CD14-positive monocyte (primary cell): ENCODE measurements at regions not wholly inside any gene's neighbourhood (a gene's known extent, or its start where the extent isn't known, plus 50 kb on each side); places are given as distances from the start of the nearest gene placed in this dataset.

Experiments
- DNase-seq, 3 donors: peaks; one replicate each; pipeline ENCODE4 v3.0.0-alpha.2; 2011 to 2022
- H2AFZ ChIP-seq: 2 replicates; pipeline ENCODE4 v1.6.0; 2012; ENCODE audit warnings: mild to moderate bottlenecking, low read depth, low read length, inconsistent platforms; ENCODE audit not compliant: insufficient read depth, poor library complexity, severe bottlenecking
- H3K27ac ChIP-seq, 2 donors: 1 replicate in 1 of 2; 2 replicates in 1 of 2; pipeline ENCODE4 v1.5.1; 2012 to 2013; ENCODE audit warnings: low read length in 2 of 2, control low read depth in 1 of 2, inconsistent platforms in 1 of 2, low read depth in 1 of 2, mild to moderate bottlenecking in 1 of 2
- H3K27me3 ChIP-seq, 2 donors: one replicate each; pipeline versions ENCODE4 v1.6.0 to v1.6.1; 2011 to 2013; ENCODE audit warnings: low read length in 2 of 2; ENCODE audit not compliant: control insufficient read depth in 2 of 2, insufficient read depth in 2 of 2
- H3K36me3 ChIP-seq, 2 donors: replicated peaks in 1 of 2; 1 replicate in 1 of 2; 2 replicates in 1 of 2; pipeline versions ENCODE4 v1.5.1 to v1.6.1; 2012 to 2013; ENCODE audit warnings: low read length in 2 of 2, control low read depth in 1 of 2, inconsistent platforms in 1 of 2, mild to moderate bottlenecking in 1 of 2; ENCODE audit not compliant: insufficient read depth in 2 of 2, control insufficient read depth in 1 of 2
- H3K4me1 ChIP-seq, 2 donors: 1 replicate in 1 of 2; 2 replicates in 1 of 2; pipeline versions ENCODE4 v1.5.1 to v1.6.1; 2012 to 2013; ENCODE audit warnings: low read length in 2 of 2, control low read depth in 1 of 2, inconsistent platforms in 1 of 2, mild to moderate bottlenecking in 1 of 2, moderate library complexity in 1 of 2; ENCODE audit not compliant: insufficient read depth in 2 of 2, control insufficient read depth in 1 of 2
- H3K4me2 ChIP-seq: replicated peaks from 2 replicates; pipeline ENCODE3; 2012; ENCODE audit warnings: low read length, moderate library complexity, mild to moderate bottlenecking; ENCODE audit not compliant: poor library complexity, severe bottlenecking; ENCODE audit errors: extremely low read depth
- H3K4me3 ChIP-seq, 3 experiments: fragments of 200-600 bp in 1 of 3; sonication (generic) in 1 of 3; replicated peaks in 1 of 3; 1 replicate in 2 of 3; 2 replicates in 1 of 3; pipeline ENCODE4 v1.5.1; 2011 to 2013; ENCODE audit warnings: low read length in 3 of 3, mild to moderate bottlenecking in 3 of 3, control low read depth in 2 of 3, low read depth in 2 of 3, inconsistent platforms in 1 of 3, moderate library complexity in 1 of 3
- H3K79me2 ChIP-seq: 2 replicates; pipeline ENCODE4 v1.6.0; 2012; ENCODE audit warnings: mild to moderate bottlenecking, control low read depth, inconsistent platforms, low read length, moderate library complexity; ENCODE audit not compliant: insufficient read depth
- H3K9ac ChIP-seq: 2 replicates; pipeline ENCODE4 v1.6.0; 2017; ENCODE audit warnings: low read length, mild to moderate bottlenecking; ENCODE audit not compliant: insufficient read depth, poor library complexity, severe bottlenecking
- H3K9me3 ChIP-seq, 2 donors: replicated peaks in 1 of 2; 1 replicate in 1 of 2; 2 replicates in 1 of 2; pipeline versions ENCODE4 v1.5.1 to v1.6.1; 2012 to 2013; ENCODE audit warnings: low read length in 2 of 2, control low read depth in 1 of 2; ENCODE audit not compliant: control insufficient read depth in 1 of 2, insufficient read depth in 1 of 2
- H4K20me1 ChIP-seq: 2 replicates; pipeline ENCODE4 v1.6.0; 2012; ENCODE audit warnings: mild to moderate bottlenecking, low read length, control low read depth, moderate library complexity; ENCODE audit not compliant: insufficient read depth
- H3K27ac Mint-ChIP-seq, 7 donors: one replicate each; pipeline ENCODE4 v1.8.0; 2020; ENCODE audit warnings: mild to moderate bottlenecking in 7 of 7, mixed read lengths in 7 of 7, moderate library complexity in 6 of 7, inconsistent platforms in 2 of 7
- H3K27me3 Mint-ChIP-seq, 3 donors: one replicate each; pipeline ENCODE4 v1.8.0; 2021 to 2022; ENCODE audit warnings: low read depth in 3 of 3, mild to moderate bottlenecking in 3 of 3, mixed read lengths in 3 of 3, moderate library complexity in 3 of 3, inconsistent platforms in 1 of 3
- H3K36me3 Mint-ChIP-seq, 2 donors: one replicate each; pipeline ENCODE4 v1.8.0; 2020; ENCODE audit warnings: mixed read lengths in 2 of 2, inconsistent platforms in 1 of 2, mild to moderate bottlenecking in 1 of 2
- H3K4me1 Mint-ChIP-seq: one replicate; pipeline ENCODE4 v1.8.0; 2020; ENCODE audit warnings: mild to moderate bottlenecking, mixed read lengths
- H3K4me3 Mint-ChIP-seq, 2 donors: one replicate each; pipeline ENCODE4 v1.8.0; 2020; ENCODE audit warnings: mild to moderate bottlenecking in 2 of 2, mixed read lengths in 2 of 2, moderate library complexity in 1 of 2
- H3K9me3 Mint-ChIP-seq, 7 donors: one replicate each; pipeline ENCODE4 v1.8.0; 2020 to 2022; ENCODE audit warnings: mixed read lengths in 7 of 7, mild to moderate bottlenecking in 6 of 7, moderate library complexity in 6 of 7, inconsistent platforms in 2 of 7
- WGBS: methylation state at CpG from one replicate; pipeline ENCODE4 v1.1.5; 2013; ENCODE audit warnings: missing lambda C conversion rate; ENCODE audit not compliant: insufficient coverage; 5-methylcytosine and 5-hydroxymethylcytosine counted together
- intact Hi-C, 2 donors: fragments of 100-400 bp; cut with micrococcal nuclease; formaldehyde crosslinking; loops; one replicate each; pipeline versions ENCODE4 v1.15.0 to v1.15.1; 2023
- TF ChIP-seq, protein P1 (sequence below): fragments of 200-600 bp; IDR thresholded peaks from one replicate; pipeline ENCODE4 v1.8.0; 2022; ENCODE audit warnings: antibody characterized with exemption, mild to moderate bottlenecking

DNA sequence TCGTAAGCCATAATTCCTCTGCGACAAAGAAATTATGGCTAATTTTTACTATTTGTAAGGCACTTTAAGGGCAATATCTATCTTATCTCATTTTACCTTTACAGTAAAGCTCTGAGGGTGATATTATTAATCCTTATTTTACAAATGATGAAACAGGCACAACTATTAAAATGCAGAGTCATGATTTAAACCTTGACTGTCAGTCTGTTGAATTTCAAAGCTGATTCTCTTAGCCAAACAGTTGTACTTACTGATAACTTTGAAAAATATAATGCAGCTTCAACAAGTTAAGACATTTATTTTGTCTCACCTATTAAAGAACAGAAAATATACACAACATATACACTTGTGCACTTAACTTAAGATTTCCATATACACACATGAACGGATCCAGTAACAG lies 88.2 kb downstream of the SMPDL3A start:
- Histone ChIP-seq H2AFZ (no peak overlapping the region), H3K27ac (no peak overlapping the region), H3K9me3 (no peaks in the 10 kb centered on the region), H3K4me2 (no peak overlapping the region), H4K20me1 (no peaks in the 10 kb centered on the region), H3K79me2 (no peaks in the 10 kb centered on the region), H3K27me3 (no peaks in the 10 kb centered on the region), H3K36me3 (no peaks in the 10 kb centered on the region), H3K4me1 (no peaks in the 10 kb centered on the region), H3K9ac (no peak overlapping the region), H3K4me3 (no peak overlapping the region)
- intact Hi-C loops = no loop called here
- Mint-ChIP-seq H3K9me3 (peaks cover 0 to 4% (median 2%) of the 10 kb centered on the region in 7 donors), H3K36me3 (no peaks in the 10 kb centered on the region), H3K27me3 (peaks cover 0 to 4% (median 2%) of the 10 kb centered on the region in 3 donors), H3K27ac (no peak overlapping the region), H3K4me3 (no peak overlapping the region), H3K4me1 (no peaks in the 10 kb centered on the region)
- TF ChIP-seq, protein P1, sequence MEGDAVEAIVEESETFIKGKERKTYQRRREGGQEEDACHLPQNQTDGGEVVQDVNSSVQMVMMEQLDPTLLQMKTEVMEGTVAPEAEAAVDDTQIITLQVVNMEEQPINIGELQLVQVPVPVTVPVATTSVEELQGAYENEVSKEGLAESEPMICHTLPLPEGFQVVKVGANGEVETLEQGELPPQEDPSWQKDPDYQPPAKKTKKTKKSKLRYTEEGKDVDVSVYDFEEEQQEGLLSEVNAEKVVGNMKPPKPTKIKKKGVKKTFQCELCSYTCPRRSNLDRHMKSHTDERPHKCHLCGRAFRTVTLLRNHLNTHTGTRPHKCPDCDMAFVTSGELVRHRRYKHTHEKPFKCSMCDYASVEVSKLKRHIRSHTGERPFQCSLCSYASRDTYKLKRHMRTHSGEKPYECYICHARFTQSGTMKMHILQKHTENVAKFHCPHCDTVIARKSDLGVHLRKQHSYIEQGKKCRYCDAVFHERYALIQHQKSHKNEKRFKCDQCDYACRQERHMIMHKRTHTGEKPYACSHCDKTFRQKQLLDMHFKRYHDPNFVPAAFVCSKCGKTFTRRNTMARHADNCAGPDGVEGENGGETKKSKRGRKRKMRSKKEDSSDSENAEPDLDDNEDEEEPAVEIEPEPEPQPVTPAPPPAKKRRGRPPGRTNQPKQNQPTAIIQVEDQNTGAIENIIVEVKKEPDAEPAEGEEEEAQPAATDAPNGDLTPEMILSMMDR = no peak
- no CpG with 5 or more reads among the region's 3 CpGs for WGBS
- DNase-seq = no peak

DNA sequence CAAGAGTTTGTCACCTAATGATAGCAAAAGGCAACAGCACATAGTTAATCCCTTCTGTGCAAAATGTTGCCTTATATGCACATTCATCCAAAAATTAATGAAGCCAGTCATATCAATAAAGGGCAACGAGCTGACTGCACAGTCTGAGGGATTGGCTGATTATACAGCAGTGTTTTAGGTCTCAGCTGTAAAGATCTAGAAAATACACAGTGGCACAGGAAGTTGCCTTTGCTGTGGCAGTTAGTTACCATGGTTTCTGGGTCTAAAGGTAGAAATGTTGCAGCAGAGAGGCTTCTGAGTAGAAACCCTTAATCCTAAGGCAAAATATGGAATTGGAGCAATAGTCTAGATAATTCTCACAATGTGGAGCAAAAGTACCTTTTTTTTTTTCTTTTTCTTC lies 89.7 kb downstream of the SMPDL3A start:
- no peaks in the 10 kb centered on the region for H3K4me1 Mint-ChIP-seq
- Histone ChIP-seq H3K36me3 (no peaks in the 10 kb centered on the region), H3K79me2 (no peaks in the 10 kb centered on the region), H2AFZ (no peak overlapping the region), H4K20me1 (no peaks in the 10 kb centered on the region), H3K9ac (no peak overlapping the region), H3K4me1 (no peaks in the 10 kb centered on the region), H3K4me2 (no peak overlapping the region), H3K27me3 (no peaks in the 10 kb centered on the region), H3K27ac (no peak overlapping the region), H3K9me3 (no peaks in the 10 kb centered on the region), H3K4me3 (no peak overlapping the region)
- no peak for DNase-seq
- intact Hi-C loops = no loop called here
- no peak overlapping the region for H3K4me3 Mint-ChIP-seq
- H3K27ac Mint-ChIP-seq = no peak overlapping the region
- H3K36me3 Mint-ChIP-seq = no peaks in the 10 kb centered on the region
- H3K9me3 Mint-ChIP-seq = peaks cover 0 to 9% (median 2%) of the 10 kb centered on the region in 7 donors
- H3K27me3 Mint-ChIP-seq = peaks cover 0 to 4% (median 3%) of the 10 kb centered on the region in 3 donors
- no CpG with 5 or more reads among the region's 1 CpG for WGBS
- TF ChIP-seq, protein P1 = no peak
